A673 (cell line): ENCODE measurements at regions not wholly inside any gene's neighbourhood (a gene's known extent, or its start where the extent isn't known, plus 50 kb on each side); places are given as distances from the start of the nearest gene placed in this dataset.
"Not testable (repeated sequence)": the region's sequence is repeated elsewhere in the genome, so short reads cannot be mapped to it uniquely, and the experiment has no call there.

ENCODE experiments used
- BruUV-seq: library from RNA; stranded (reverse); fragments of 400-500 nt; replicated peaks from 2 replicates; lab custom pipeline; 2021; lab: Mats Ljungman, UMichigan
- CTCF ChIA-PET: fragments of 300-600 bp; sonication (Branson Sonifier 250); formaldehyde crosslinking; loops from one replicate; lab custom pipeline; 2022; ENCODE audit warnings: antibody characterized with exemption; lab: Charles Lee
- POLR2A ChIA-PET: fragments of 300-600 bp; sonication (Branson Sonifier 250); formaldehyde crosslinking; loops from one replicate; lab custom pipeline; 2022; ENCODE audit warnings: antibody characterized with exemption; ENCODE audit not compliant: low non-redundant PET; lab: Charles Lee
- DNase-seq: peaks from one replicate; pipeline ENCODE4 v3.0.0-alpha.2; 2015; ENCODE audit warnings: low spot score
- H3K27ac ChIP-seq: fragments of 200-600 bp; sonication (generic); 2 replicates; pipeline ENCODE4 v1.5.1; 2016; ENCODE audit warnings: mixed run types, low read depth, mild to moderate bottlenecking, mixed read lengths, antibody characterized with exemption, low read length; ENCODE audit not compliant: poor library complexity, severe bottlenecking
- H3K27me3 ChIP-seq: fragments of 200-600 bp; sonication (generic); replicated peaks from 2 replicates; pipeline ENCODE4 v1.6.1; 2017; ENCODE audit warnings: mixed run types, low read depth, mild to moderate bottlenecking, mixed read lengths, antibody characterized with exemption, low read length; ENCODE audit not compliant: insufficient read depth, poor library complexity
- H3K36me3 ChIP-seq: fragments of 200-600 bp; sonication (generic); 2 replicates; pipeline ENCODE4 v1.6.1; 2016; ENCODE audit warnings: mixed run types, mild to moderate bottlenecking, mixed read lengths, antibody characterized with exemption, low read length; ENCODE audit not compliant: insufficient read depth, poor library complexity, severe bottlenecking
- H3K4me1 ChIP-seq: fragments of 200-600 bp; sonication (generic); 2 replicates; pipeline ENCODE4 v1.6.1; 2017; ENCODE audit warnings: mixed run types, mild to moderate bottlenecking, mixed read lengths, antibody characterized with exemption, low read length; ENCODE audit not compliant: insufficient read depth, poor library complexity, severe bottlenecking
- H3K4me3 ChIP-seq: fragments of 200-600 bp; sonication (generic); 2 replicates; pipeline ENCODE4 v1.5.1; 2016; ENCODE audit warnings: low read depth, mixed run types, mild to moderate bottlenecking, mixed read lengths, low read length; ENCODE audit not compliant: poor library complexity, severe bottlenecking
- H3K9me3 ChIP-seq: fragments of 200-600 bp; sonication (generic); 2 replicates; pipeline ENCODE4 v1.6.1; 2016; ENCODE audit warnings: mixed run types, low read depth, mild to moderate bottlenecking, mixed read lengths, antibody characterized with exemption, low read length; ENCODE audit not compliant: poor library complexity, severe bottlenecking
- CTCF ChIP-seq: fragments of 300-800, 200-600 bp; sonication (generic); conservative IDR thresholded peaks from 2 replicates; pipeline ENCODE4 v1.5.1; 2017; ENCODE audit warnings: low read depth, mild to moderate bottlenecking, antibody characterized with exemption, low read length, moderate library complexity, mixed read lengths
- EZH2 ChIP-seq: fragments of 200-600 bp; sonication (generic); IDR thresholded peaks from 2 replicates; pipeline ENCODE4 v1.6.1; 2017; ENCODE audit warnings: borderline replicate concordance, low read depth, mild to moderate bottlenecking, mixed read lengths, antibody characterized with exemption, low read length; ENCODE audit not compliant: poor library complexity, severe bottlenecking
- intact Hi-C: fragments of 100-400 bp; cut with micrococcal nuclease; formaldehyde crosslinking; loops from one replicate; pipeline ENCODE4 v1.10.0; 2022; ENCODE audit not compliant: unreplicated experiment

GRCh38 chr7:79997345-79997744, 137.3 kb upstream of the GNAI1 start:
- no peak for DNase-seq
- TF ChIP-seq CTCF (no peak), EZH2 (no peak)
- H3K4me3 ChIP-seq: no peak overlapping the region
- ChIA-PET POLR2A (no interaction called here), CTCF (no interaction called here)
- H3K36me3 ChIP-seq: no peaks in the 10 kb centered on the region
- no peak overlapping the region for H3K27ac ChIP-seq
- intact Hi-C loops: no loop called here
- BruUV-seq: no TSS peak
- no peaks in the 10 kb centered on the region for H3K4me1 ChIP-seq
- no peaks in the 10 kb centered on the region for H3K9me3 ChIP-seq
- H3K27me3 ChIP-seq: peaks cover under 1% of the 10 kb centered on the region

GRCh38 chr7:79995741-79996140, 138.9 kb upstream of the GNAI1 start:
- CTCF ChIA-PET, DNase-seq, POLR2A ChIA-PET, H3K36me3 ChIP-seq, H3K27me3 ChIP-seq, H3K4me3 ChIP-seq, intact Hi-C loops, H3K4me1 ChIP-seq, H3K27ac ChIP-seq, H3K9me3 ChIP-seq, BruUV-seq: not testable (repeated sequence)

- ChIA-PET POLR2A (no interaction called here), CTCF (no interaction called here)
- Histone ChIP-seq H3K27me3 (no peaks in the 10 kb centered on the region), H3K36me3 (no peaks in the 10 kb centered on the region), H3K4me1 (no peaks in the 10 kb centered on the region), H3K9me3 (no peaks in the 10 kb centered on the region), H3K4me3 (no peak overlapping the region), H3K27ac (no peak overlapping the region)
- no peak for DNase-seq
- TF ChIP-seq EZH2 (no peak), CTCF (no peak)
- BruUV-seq: no TSS peak
- intact Hi-C loops: no loop called here
These were observed 146.0 kb upstream of the GNAI1 start for GRCh38 chr7:79988653-79989052.

- TF ChIP-seq CTCF (no peak), EZH2 (no peak)
- Histone ChIP-seq H3K27me3 (no peaks in the 10 kb centered on the region), H3K4me1 (no peaks in the 10 kb centered on the region), H3K36me3 (no peaks in the 10 kb centered on the region), H3K27ac (no peak overlapping the region), H3K4me3 (no peak overlapping the region), H3K9me3 (no peaks in the 10 kb centered on the region)
- BruUV-seq: no TSS peak
- ChIA-PET POLR2A (no interaction called here), CTCF (no interaction called here)
- no peak for DNase-seq
- intact Hi-C loops: no loop called here
These were observed 150.4 kb upstream of the GNAI1 start for GRCh38 chr7:79984210-79984609.
